ENCODE measurements at regions not wholly inside any gene's neighbourhood (a gene's known extent, or its start where the extent isn't known, plus 50 kb on each side); places are given as distances from the start of the nearest gene placed in this dataset.

GRCh38 chr2:156125018-156125417, 207.5 kb downstream of the NR4A2 start:
- no peak overlapping the region for H3K4me2 ChIP-seq
- no peak for ATAC-seq
- POLR2A ChIA-PET, result no interaction called here
- WGBS (ENCODE audit: missing lambda C conversion rate), result 66% methylated on average over 7 of the region's 7 CpGs
- no peak overlapping the region for H3K4me3 ChIP-seq
- H3K9me3 ChIP-seq, result no peaks in the 10 kb centered on the region
- H3K27ac ChIP-seq, result no peak overlapping the region
- H3K4me1 ChIP-seq, result no peaks in the 10 kb centered on the region
- CTCF ChIA-PET, result interaction anchor here (0.9 kb wide), 1 partner anchor 9 kb away, joined by 3 read pairs; no protein-coding TSS in a partner anchor
- TF ChIP-seq FOSL2 (IDR thresholded peaks at IDR 0.05), result no peak
- no peak for TF ChIP-seq FOSL2 (CRISPR knock-in tag; IDR thresholded peaks at IDR 0.05)
- no peak for DNase-seq (ENCODE audit: low read depth in 1 of 2, low spot score in 1 of 2)
- FAIRE-seq, result no peak

GRCh38 chr2:156124458-156124857, 208.1 kb downstream of the NR4A2 start:
- no peak for DNase-seq (ENCODE audit: low read depth in 1 of 2, low spot score in 1 of 2)
- Histone ChIP-seq H3K4me3 (no peak overlapping the region), H3K4me1 (no peaks in the 10 kb centered on the region), H3K9me3 (no peaks in the 10 kb centered on the region), H3K27ac (no peak overlapping the region), H3K4me2 (no peak overlapping the region)
- no peak for ATAC-seq
- TF ChIP-seq EHF (CRISPR knock-in tag; IDR thresholded peaks at IDR 0.05), result no peak
- TF ChIP-seq FOSB (CRISPR knock-in tag; IDR thresholded peaks at IDR 0.05), result no peak
- no peak for TF ChIP-seq ESRRA (IDR thresholded peaks at IDR 0.05; ENCODE audit: borderline replicate concordance, low read length)
- no peak for TF ChIP-seq ZNF302 (CRISPR knock-in tag; IDR thresholded peaks at IDR 0.05)
- TF ChIP-seq, protein P1, sequence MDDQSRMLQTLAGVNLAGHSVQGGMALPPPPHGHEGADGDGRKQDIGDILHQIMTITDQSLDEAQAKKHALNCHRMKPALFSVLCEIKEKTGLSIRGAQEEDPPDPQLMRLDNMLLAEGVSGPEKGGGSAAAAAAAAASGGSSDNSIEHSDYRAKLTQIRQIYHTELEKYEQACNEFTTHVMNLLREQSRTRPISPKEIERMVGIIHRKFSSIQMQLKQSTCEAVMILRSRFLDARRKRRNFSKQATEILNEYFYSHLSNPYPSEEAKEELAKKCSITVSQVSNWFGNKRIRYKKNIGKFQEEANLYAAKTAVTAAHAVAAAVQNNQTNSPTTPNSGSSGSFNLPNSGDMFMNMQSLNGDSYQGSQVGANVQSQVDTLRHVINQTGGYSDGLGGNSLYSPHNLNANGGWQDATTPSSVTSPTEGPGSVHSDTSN (IDR thresholded peaks at IDR 0.05), result no peak
- no peak for TF ChIP-seq EP300 (IDR thresholded peaks at IDR 0.05)
- TF ChIP-seq GATA3 (IDR thresholded peaks at IDR 0.05; ENCODE audit: borderline replicate concordance), result no peak
- TF ChIP-seq PHF8 (IDR thresholded peaks at IDR 0.05; ENCODE audit: borderline replicate concordance, low read depth), result no peak
- no peak for TF ChIP-seq RARB (CRISPR knock-in tag; IDR thresholded peaks at IDR 0.05)
- no peak for TF ChIP-seq ZFP36 (IDR thresholded peaks at IDR 0.05; ENCODE audit: borderline replicate concordance, partially characterized antibody)
- no peak for TF ChIP-seq USF2 (IDR thresholded peaks at IDR 0.05)
- FAIRE-seq, result no peak
- ChIA-PET POLR2A (no interaction called here), CTCF (no interaction called here)

- no peak overlapping the region for H3K27ac ChIP-seq
- no peaks in the 10 kb centered on the region for H3K4me1 ChIP-seq
- ChIA-PET POLR2A (no interaction called here), CTCF (no interaction called here)
- WGBS (ENCODE audit: missing lambda C conversion rate), result 45% methylated on average over 3 of the region's 3 CpGs
- no peaks in the 10 kb centered on the region for H3K9me3 ChIP-seq
- H3K4me3 ChIP-seq, result no peak overlapping the region
- FAIRE-seq (no peak), ATAC-seq (no peak), DNase-seq (ENCODE audit: low read depth in 1 of 2, low spot score in 1 of 2) (no peak)
- H3K4me2 ChIP-seq, result no peak overlapping the region
- no peak for TF ChIP-seq RAD21 (conservative IDR thresholded peaks at IDR 0.05 in 1 of 2, IDR thresholded peaks at IDR 0.05 in 1 of 2)
- no peak for TF ChIP-seq TP53 (CRISPR knock-in tag; IDR thresholded peaks at IDR 0.05)
- peak; percentile 94 for TF ChIP-seq MAFK (IDR thresholded peaks at IDR 0.05; ENCODE audit: partially characterized antibody)
- TF ChIP-seq CHD2 (IDR thresholded peaks at IDR 0.05; ENCODE audit: low read length, partially characterized antibody), result no peak
These were observed 213.6 kb downstream of the NR4A2 start for GRCh38 chr2:156118753-156119416.

DNA sequence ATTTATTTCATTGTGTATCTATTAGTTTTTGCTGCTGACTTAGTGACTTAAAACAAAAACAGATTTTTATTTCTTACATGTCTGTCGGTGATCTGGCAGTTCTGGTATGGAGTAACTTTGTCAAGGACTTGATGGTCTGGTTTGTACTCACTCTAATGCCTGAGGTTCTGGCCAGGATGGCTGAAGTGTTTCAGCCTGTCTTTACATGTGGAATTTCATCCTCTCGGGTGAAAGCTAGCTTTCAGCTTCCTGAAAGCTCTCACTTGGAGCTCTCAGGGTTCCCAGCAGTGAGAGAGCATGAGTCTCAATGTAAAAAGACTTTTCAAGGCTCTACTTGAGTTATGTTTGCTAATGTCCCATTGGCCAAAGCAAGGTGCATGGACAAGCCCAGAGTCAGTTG, 216.4 kb downstream of the NR4A2 start:
- Histone ChIP-seq H3K4me2 (no peak overlapping the region), H3K27ac (no peak overlapping the region), H3K4me1 (no peaks in the 10 kb centered on the region), H3K4me3 (no peak overlapping the region), H3K9me3 (no peaks in the 10 kb centered on the region)
- TF ChIP-seq HDAC2 (IDR thresholded peaks at IDR 0.05) (no peak), EHF (CRISPR knock-in tag; IDR thresholded peaks at IDR 0.05) (no peak), ZNF302 (CRISPR knock-in tag; IDR thresholded peaks at IDR 0.05) (no peak), CHD4 (IDR thresholded peaks at IDR 0.05; ENCODE audit: borderline replicate concordance) (no peak)
- TF ChIP-seq, protein P2, sequence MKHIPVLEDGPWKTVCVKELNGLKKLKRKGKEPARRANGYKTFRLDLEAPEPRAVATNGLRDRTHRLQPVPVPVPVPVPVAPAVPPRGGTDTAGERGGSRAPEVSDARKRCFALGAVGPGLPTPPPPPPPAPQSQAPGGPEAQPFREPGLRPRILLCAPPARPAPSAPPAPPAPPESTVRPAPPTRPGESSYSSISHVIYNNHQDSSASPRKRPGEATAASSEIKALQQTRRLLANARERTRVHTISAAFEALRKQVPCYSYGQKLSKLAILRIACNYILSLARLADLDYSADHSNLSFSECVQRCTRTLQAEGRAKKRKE (CRISPR knock-in tag; IDR thresholded peaks at IDR 0.05; ENCODE audit: low read depth), result no peak
- TF ChIP-seq, protein P1 (IDR thresholded peaks at IDR 0.05), result no peak
- ChIA-PET CTCF (no interaction called here), POLR2A (no interaction called here)
- ATAC-seq (no peak), FAIRE-seq (no peak), DNase-seq (ENCODE audit: low read depth in 1 of 2, low spot score in 1 of 2) (no peak)
- WGBS (ENCODE audit: missing lambda C conversion rate), result 30% methylated on average over 2 of the region's 2 CpGs

Measured in A549 (cell line).